SU-DHL-6 (cell line): ENCODE measurements at regions not wholly inside any gene's neighbourhood (a gene's known extent, or its start where the extent isn't known, plus 50 kb on each side); places are given as distances from the start of the nearest gene placed in this dataset.

ENCODE experiments used
- H2AFZ ChIP-seq: fragments of 200-600 bp; sonication (generic); 2 replicates; pipeline ENCODE4 v1.6.1; 2014; ENCODE audit warnings: low read depth, mild to moderate bottlenecking, moderate library complexity, mixed read lengths, antibody characterized with exemption, low read length; ENCODE audit not compliant: severe bottlenecking
- H3F3A ChIP-seq: fragments of 200-600 bp; shearing (Covaris generic); 2 replicates; pipeline ENCODE4 v1.6.0; 2016; ENCODE audit warnings: antibody characterized with exemption, mild to moderate bottlenecking; ENCODE audit not compliant: insufficient read depth
- H3K27ac ChIP-seq: fragments of 200-600 bp; sonication (generic); 2 replicates; pipeline ENCODE4 v1.5.1; 2016; ENCODE audit warnings: low read depth, mild to moderate bottlenecking, low read length, moderate library complexity, mixed read lengths
- H3K27me3 ChIP-seq: fragments of 200-600 bp; sonication (generic), shearing (Covaris generic); 2 replicates; pipeline ENCODE4 v1.6.0; 2014; ENCODE audit warnings: mild to moderate bottlenecking, low read length
- H3K36me3 ChIP-seq: fragments of 200-600 bp; sonication (generic); 2 replicates; pipeline ENCODE4 v1.6.1; 2014; ENCODE audit warnings: mild to moderate bottlenecking, low read length, mixed read lengths
- H3K4me2 ChIP-seq: fragments of 300-600, 200-600 bp; shearing (Covaris generic), sonication (generic); 2 replicates; pipeline ENCODE4 v1.6.0; 2014; ENCODE audit warnings: low read length, low read depth, mild to moderate bottlenecking; ENCODE audit not compliant: poor library complexity, severe bottlenecking
- H3K4me3 ChIP-seq: fragments of 200-600 bp; sonication (generic); 2 replicates; pipeline ENCODE4 v1.5.1; 2014; ENCODE audit warnings: antibody characterized with exemption, low read length, mild to moderate bottlenecking, mixed read lengths; ENCODE audit not compliant: insufficient read depth, poor library complexity, severe bottlenecking
- H3K79me2 ChIP-seq: fragments of 200-600 bp; sonication (generic); 2 replicates; pipeline ENCODE4 v1.6.1; 2014; ENCODE audit warnings: mild to moderate bottlenecking, low read length, moderate library complexity; ENCODE audit not compliant: insufficient read depth
- H3K9ac ChIP-seq: fragments of 200-600 bp; sonication (generic); 2 replicates; pipeline ENCODE4 v1.7.0; 2014; ENCODE audit warnings: mild to moderate bottlenecking, low read length
- H3K9me2 ChIP-seq: fragments of 200-600 bp; sonication (generic); replicated peaks from 2 replicates; pipeline ENCODE4 v1.6.1; 2014; ENCODE audit warnings: low read length; ENCODE audit not compliant: insufficient read depth
- H3K9me3 ChIP-seq: fragments of 200-600 bp; sonication (generic); 2 replicates; pipeline ENCODE4 v1.6.1; 2014; ENCODE audit warnings: low read length, mixed read lengths; ENCODE audit not compliant: insufficient read depth
- H4K20me1 ChIP-seq: fragments of 200-600 bp; sonication (generic); 2 replicates; pipeline ENCODE4 v1.6.1; 2014; ENCODE audit warnings: low read depth, mild to moderate bottlenecking, antibody characterized with exemption, low read length, moderate library complexity, mixed read lengths
- CTCF ChIP-seq: fragments of 200-600 bp; sonication (generic); IDR thresholded peaks from one replicate; pipeline ENCODE4 v1.5.1; 2017; ENCODE audit warnings: antibody characterized with exemption, mild to moderate bottlenecking, low read length, moderate library complexity; ENCODE audit not compliant: insufficient read depth, poor library complexity, severe bottlenecking
- EZH2phosphoT487 ChIP-seq: fragments of 200-600 bp; sonication (generic), shearing (Covaris generic); conservative IDR thresholded peaks from 2 replicates; pipeline ENCODE4 v1.6.1; 2018; ENCODE audit warnings: mild to moderate bottlenecking, antibody characterized with exemption, low read length, moderate library complexity, mixed read lengths

DNA sequence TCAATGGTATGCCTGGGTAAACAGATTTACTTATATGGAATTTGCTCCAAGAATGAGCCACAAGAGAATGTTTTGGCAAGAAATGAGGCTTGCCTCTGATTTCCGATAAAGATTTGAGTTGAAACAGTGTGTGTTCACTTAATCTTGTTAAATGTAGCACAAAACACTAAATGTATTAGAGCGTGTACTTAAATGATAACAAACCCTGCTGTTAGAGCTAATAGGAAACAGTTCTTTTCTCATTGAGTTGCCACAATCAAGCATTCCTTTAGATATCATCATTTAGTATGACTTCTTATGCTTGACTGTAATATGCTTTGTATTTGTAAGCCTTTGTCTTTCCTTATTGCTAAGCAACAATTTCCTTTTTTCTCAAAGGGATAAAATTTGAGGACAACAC lies 353.6 kb upstream of the ZNF717 start:
- Histone ChIP-seq H3K79me2 (no peaks in the 10 kb centered on the region), H3K36me3 (no peaks in the 10 kb centered on the region), H3F3A (no peaks in the 10 kb centered on the region), H4K20me1 (no peaks in the 10 kb centered on the region), H2AFZ (no peak overlapping the region), H3K9ac (no peak overlapping the region), H3K9me3 (no peaks in the 10 kb centered on the region), H3K27me3 (no peaks in the 10 kb centered on the region), H3K4me2 (no peak overlapping the region), H3K9me2 (no peaks in the 10 kb centered on the region), H3K27ac (no peak overlapping the region), H3K4me3 (no peak overlapping the region)
- TF ChIP-seq EZH2phosphoT487, result no peak
- TF ChIP-seq CTCF, result no peak

DNA sequence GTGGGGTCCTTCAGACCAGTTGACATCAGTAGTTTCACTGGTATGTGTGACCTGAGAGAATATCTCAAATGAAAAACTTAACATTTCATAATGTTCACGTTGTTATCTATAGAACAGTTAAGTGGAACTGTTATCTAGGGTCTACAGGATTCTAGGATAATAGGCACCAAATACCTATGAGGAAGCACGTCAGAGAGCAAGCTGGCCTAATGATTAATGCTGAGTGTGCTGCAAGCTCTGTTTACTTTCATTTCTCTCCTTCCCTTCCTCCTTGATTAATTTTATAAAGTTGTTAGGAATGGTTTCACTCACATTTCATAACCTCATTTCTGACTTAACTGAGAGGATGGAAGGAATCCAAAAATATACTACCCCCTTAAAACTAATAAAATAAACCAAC lies 362.5 kb upstream of the ZNF717 start:
- no peaks in the 10 kb centered on the region for H4K20me1 ChIP-seq
- no peak for TF ChIP-seq EZH2phosphoT487
- TF ChIP-seq CTCF, result no peak
- H3K27ac ChIP-seq, result no peak overlapping the region
- no peak overlapping the region for H3K4me3 ChIP-seq
- no peak overlapping the region for H3K4me2 ChIP-seq
- no peak overlapping the region for H2AFZ ChIP-seq
- no peaks in the 10 kb centered on the region for H3K79me2 ChIP-seq
- no peak overlapping the region for H3K9ac ChIP-seq
- no peaks in the 10 kb centered on the region for H3K9me3 ChIP-seq
- H3K27me3 ChIP-seq, result no peaks in the 10 kb centered on the region
- H3F3A ChIP-seq, result no peaks in the 10 kb centered on the region
- H3K36me3 ChIP-seq, result no peaks in the 10 kb centered on the region
- H3K9me2 ChIP-seq, result no peaks in the 10 kb centered on the region

DNA sequence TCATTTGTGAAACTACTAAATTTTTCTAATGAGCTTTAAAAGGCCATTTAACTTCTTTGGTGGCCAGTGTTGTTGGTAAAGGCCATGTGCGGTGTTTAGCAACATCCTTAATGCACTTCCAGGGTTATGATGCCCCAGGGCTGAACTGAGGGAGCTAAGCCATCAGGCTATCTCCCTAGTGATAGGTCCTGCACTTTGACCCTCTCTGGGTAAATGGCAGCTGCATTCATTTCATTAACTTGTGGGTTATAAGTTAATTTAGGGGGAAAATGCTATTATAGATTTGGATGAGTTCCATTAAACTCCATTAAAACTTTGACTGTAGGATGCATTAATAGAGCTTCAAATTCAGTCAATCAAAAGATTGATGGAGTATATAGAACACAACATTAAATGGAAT lies 366.7 kb upstream of the ZNF717 start:
- H4K20me1 ChIP-seq, result no peaks in the 10 kb centered on the region
- H3K4me3 ChIP-seq, result no peak overlapping the region
- no peak overlapping the region for H3K9ac ChIP-seq
- TF ChIP-seq CTCF (no peak), EZH2phosphoT487 (no peak)
- H2AFZ ChIP-seq, result no peak overlapping the region
- H3K79me2 ChIP-seq, result no peaks in the 10 kb centered on the region
- H3K27me3 ChIP-seq, result no peaks in the 10 kb centered on the region
- H3K36me3 ChIP-seq, result no peaks in the 10 kb centered on the region
- H3K4me2 ChIP-seq, result no peak overlapping the region
- H3K27ac ChIP-seq, result no peak overlapping the region
- no peaks in the 10 kb centered on the region for H3K9me2 ChIP-seq
- no peaks in the 10 kb centered on the region for H3K9me3 ChIP-seq
- no peaks in the 10 kb centered on the region for H3F3A ChIP-seq

- Histone ChIP-seq H3K4me3 (no peak overlapping the region), H3K27ac (no peak overlapping the region), H3K4me2 (no peak overlapping the region), H3K79me2 (no peaks in the 10 kb centered on the region), H4K20me1 (no peaks in the 10 kb centered on the region), H3K9ac (no peak overlapping the region), H3K27me3 (no peaks in the 10 kb centered on the region), H3K9me2 (no peaks in the 10 kb centered on the region), H3K9me3 (no peaks in the 10 kb centered on the region), H3F3A (no peaks in the 10 kb centered on the region), H2AFZ (no peak overlapping the region), H3K36me3 (no peaks in the 10 kb centered on the region)
- no peak for TF ChIP-seq EZH2phosphoT487
- no peak for TF ChIP-seq CTCF
Observed at GRCh38 chr3:76161856-76162255, 376.5 kb upstream of the ZNF717 start.
